Tibial nerve (tissue), 4 donors: ENCODE measurements at regions not wholly inside any gene's neighbourhood (a gene's known extent, or its start where the extent isn't known, plus 50 kb on each side); places are given as distances from the start of the nearest gene placed in this dataset.

Experiments
- DNase-seq, 2 donors: peaks; one replicate each; pipeline ENCODE4 v3.0.0-alpha.2; 2019; ENCODE audit warnings: low spot score in 2 of 2
- H3K27ac ChIP-seq, 4 donors: fragments of 200-600 bp; sonication (generic) in 3 of 4; one replicate each; pipeline ENCODE4 v1.5.1; 2017 to 2019; ENCODE audit warnings: mild to moderate bottlenecking in 1 of 4
- H3K27me3 ChIP-seq, 2 donors: fragments of 200-600 bp; sonication (generic) in 1 of 2; one replicate each; pipeline versions ENCODE4 v1.5.1 to v1.6.0; 2017 to 2019
- H3K36me3 ChIP-seq, 3 donors: fragments of 200-600 bp; sonication (generic); one replicate each; pipeline ENCODE4 v1.5.1; 2018 to 2019
- H3K4me1 ChIP-seq, 4 donors: fragments of 200-600 bp; sonication (generic) in 3 of 4; one replicate each; pipeline ENCODE4 v1.5.1; 2017 to 2019
- H3K4me3 ChIP-seq, 4 donors: fragments of 200-600 bp; sonication (generic) in 3 of 4; one replicate each; pipeline ENCODE4 v1.5.1; 2017 to 2019; ENCODE audit warnings: mild to moderate bottlenecking in 1 of 4, moderate library complexity in 1 of 4
- H3K9me3 ChIP-seq, 4 donors: fragments of 200-600 bp; sonication (generic) in 3 of 4; one replicate each; pipeline ENCODE4 v1.5.1; 2017 to 2019
- EP300 ChIP-seq, 2 donors: sonication (generic); formaldehyde crosslinking; IDR thresholded peaks; one replicate each; pipeline ENCODE4 v1.6.1; 2017; ENCODE audit warnings: antibody characterized with exemption in 2 of 2, mild to moderate bottlenecking in 1 of 2
- POLR2A ChIP-seq, 2 donors: fragments of 450-650 bp; IDR thresholded peaks; one replicate each; pipeline ENCODE4 v1.6.1; 2017; ENCODE audit warnings: antibody characterized with exemption in 2 of 2, mild to moderate bottlenecking in 2 of 2, moderate library complexity in 2 of 2
- WGBS, 2 donors: methylation state at CpG; one replicate each; pipeline ENCODE4 v1.1.5; 2018; 5-methylcytosine and 5-hydroxymethylcytosine counted together
- TF ChIP-seq, protein P1 (sequence below), 5 experiments: fragments of 200-600 bp in 3 of 5; fragments of 450-650 bp in 2 of 5; sonication (generic) in 3 of 5; IDR thresholded peaks; one replicate each; pipeline ENCODE4 v1.5.1; 2016 to 2019; ENCODE audit warnings: antibody characterized with exemption in 5 of 5, mild to moderate bottlenecking in 3 of 5, moderate library complexity in 2 of 5

- 71 to 90% methylated on average over 2 of the region's 2 CpGs for WGBS, 2 donors
- Histone ChIP-seq H3K9me3 (peaks cover 0 to 23% (median 0%) of the 10 kb centered on the region in 4 donors), H3K27ac (no peak overlapping the region), H3K27me3 (no peaks in the 10 kb centered on the region), H3K36me3 (no peaks in the 10 kb centered on the region), H3K4me3 (no peak overlapping the region), H3K4me1 (no peaks in the 10 kb centered on the region)
- TF ChIP-seq, protein P1, sequence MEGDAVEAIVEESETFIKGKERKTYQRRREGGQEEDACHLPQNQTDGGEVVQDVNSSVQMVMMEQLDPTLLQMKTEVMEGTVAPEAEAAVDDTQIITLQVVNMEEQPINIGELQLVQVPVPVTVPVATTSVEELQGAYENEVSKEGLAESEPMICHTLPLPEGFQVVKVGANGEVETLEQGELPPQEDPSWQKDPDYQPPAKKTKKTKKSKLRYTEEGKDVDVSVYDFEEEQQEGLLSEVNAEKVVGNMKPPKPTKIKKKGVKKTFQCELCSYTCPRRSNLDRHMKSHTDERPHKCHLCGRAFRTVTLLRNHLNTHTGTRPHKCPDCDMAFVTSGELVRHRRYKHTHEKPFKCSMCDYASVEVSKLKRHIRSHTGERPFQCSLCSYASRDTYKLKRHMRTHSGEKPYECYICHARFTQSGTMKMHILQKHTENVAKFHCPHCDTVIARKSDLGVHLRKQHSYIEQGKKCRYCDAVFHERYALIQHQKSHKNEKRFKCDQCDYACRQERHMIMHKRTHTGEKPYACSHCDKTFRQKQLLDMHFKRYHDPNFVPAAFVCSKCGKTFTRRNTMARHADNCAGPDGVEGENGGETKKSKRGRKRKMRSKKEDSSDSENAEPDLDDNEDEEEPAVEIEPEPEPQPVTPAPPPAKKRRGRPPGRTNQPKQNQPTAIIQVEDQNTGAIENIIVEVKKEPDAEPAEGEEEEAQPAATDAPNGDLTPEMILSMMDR (IDR thresholded peaks at IDR 0.05), result no peak
- TF ChIP-seq EP300 (IDR thresholded peaks at IDR 0.05), result no peak
- no peak for TF ChIP-seq POLR2A (IDR thresholded peaks at IDR 0.05)
- no peak for DNase-seq
Measured at GRCh38 chr15:25955628-25956027, 92.5 kb upstream of the ATP10A start.

DNA sequence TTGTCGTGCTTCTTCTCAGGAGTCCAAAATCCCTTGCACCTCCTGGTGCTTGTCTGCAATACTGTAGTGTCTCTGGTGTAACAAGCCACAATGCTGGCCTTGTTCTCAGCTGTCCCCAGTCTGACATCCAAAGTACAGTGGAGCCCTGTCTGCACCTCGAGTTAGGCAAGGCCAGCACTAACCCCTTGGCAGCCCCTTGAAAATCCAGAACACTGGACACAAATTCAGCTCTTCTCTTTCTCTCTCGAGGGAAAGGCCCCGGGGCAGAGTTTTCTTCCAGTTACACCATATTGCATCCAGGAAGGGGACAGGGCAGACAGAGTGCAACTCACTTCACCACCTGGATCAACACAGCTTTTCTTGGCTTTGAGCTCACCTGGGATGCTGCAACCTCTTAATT lies 91.3 kb upstream of the ATP10A start:
- DNase-seq, result no peak
- no peaks in the 10 kb centered on the region for H3K4me1 ChIP-seq
- TF ChIP-seq POLR2A (IDR thresholded peaks at IDR 0.05) (no peak), EP300 (IDR thresholded peaks at IDR 0.05) (no peak)
- TF ChIP-seq, protein P1 (IDR thresholded peaks at IDR 0.05), result no peak
- H3K27ac ChIP-seq, result no peak overlapping the region
- peaks cover 0 to 23% (median 0%) of the 10 kb centered on the region in 4 donors for H3K9me3 ChIP-seq
- 14 to 19% methylated on average over 4 of the region's 4 CpGs for WGBS, 2 donors
- no peaks in the 10 kb centered on the region for H3K36me3 ChIP-seq
- no peaks in the 10 kb centered on the region for H3K27me3 ChIP-seq
- H3K4me3 ChIP-seq, result no peak overlapping the region

- no peak overlapping the region for H3K4me3 ChIP-seq
- no peak for TF ChIP-seq EP300 (IDR thresholded peaks at IDR 0.05)
- no peak for TF ChIP-seq POLR2A (IDR thresholded peaks at IDR 0.05)
- TF ChIP-seq, protein P1 (IDR thresholded peaks at IDR 0.05), result no peak
- DNase-seq, result no peak
- WGBS, 2 donors, result 77 to 94% methylated on average over 2 of the region's 2 CpGs
- no peaks in the 10 kb centered on the region for H3K4me1 ChIP-seq
- H3K9me3 ChIP-seq, result peaks cover 0 to 23% (median 0%) of the 10 kb centered on the region in 4 donors
- no peak overlapping the region for H3K27ac ChIP-seq
- no peaks in the 10 kb centered on the region for H3K36me3 ChIP-seq
- H3K27me3 ChIP-seq, result no peaks in the 10 kb centered on the region
Measured at GRCh38 chr15:25950014-25950413, 86.9 kb upstream of the ATP10A start.

GRCh38 chr15:25947323-25948314 lies 84.5 kb upstream of the ATP10A start:
- DNase-seq, result no peak
- 25% methylated on average over 5 of the region's 5 CpGs for WGBS, 2 donors
- Histone ChIP-seq H3K27ac (no peak overlapping the region), H3K36me3 (no peaks in the 10 kb centered on the region), H3K9me3 (peaks cover 0 to 5% (median 0%) of the 10 kb centered on the region in 4 donors), H3K27me3 (no peaks in the 10 kb centered on the region), H3K4me1 (no peaks in the 10 kb centered on the region), H3K4me3 (no peak overlapping the region)
- TF ChIP-seq, protein P1 (IDR thresholded peaks at IDR 0.05), result no peak
- TF ChIP-seq POLR2A (IDR thresholded peaks at IDR 0.05) (no peak), EP300 (IDR thresholded peaks at IDR 0.05) (no peak)

- Histone ChIP-seq H3K36me3 (no peaks in the 10 kb centered on the region), H3K27ac (no peak overlapping the region), H3K4me1 (no peaks in the 10 kb centered on the region), H3K9me3 (peaks cover 0 to 3% (median 0%) of the 10 kb centered on the region in 4 donors), H3K4me3 (no peak overlapping the region), H3K27me3 (no peaks in the 10 kb centered on the region)
- TF ChIP-seq EP300 (IDR thresholded peaks at IDR 0.05), result no peak
- TF ChIP-seq, protein P1 (IDR thresholded peaks at IDR 0.05), result no peak
- no peak for TF ChIP-seq POLR2A (IDR thresholded peaks at IDR 0.05)
- no peak for DNase-seq
- WGBS, 2 donors, result 68 to 72% methylated on average over 15 to 21 of the region's 21 CpGs
Measured at GRCh38 chr15:25946241-25946805, 83.2 kb upstream of the ATP10A start.
